ENCODE measurements at regions not wholly inside any gene's neighbourhood (a gene's known extent, or its start where the extent isn't known, plus 50 kb on each side); places are given as distances from the start of the nearest gene placed in this dataset.
A peak's percentile ranks its signal among the peaks of the same experiment; 100 is the strongest.

GRCh38 chr12:124190312-124191023 lies 104.4 kb upstream of the RFLNA start:
- Mint-ChIP-seq H3K4me1 (ENCODE audit: low read depth, unreplicated experiment) (peaks cover 13% of the 10 kb centered on the region), H3K9me3 (ENCODE audit: unreplicated experiment) (peaks cover 14% of the 10 kb centered on the region), H3K27ac (ENCODE audit: unreplicated experiment) (no peak overlapping the region), H3K36me3 (ENCODE audit: low read depth, unreplicated experiment) (peaks cover 3% of the 10 kb centered on the region), H3K27me3 (ENCODE audit: low read depth, unreplicated experiment) (peaks cover 15% of the 10 kb centered on the region), H3K4me3 (ENCODE audit: unreplicated experiment) (no peak overlapping the region)
- Histone ChIP-seq H3K9me3 (ENCODE audit: insufficient read depth, low read depth, low read length) (no peaks in the 10 kb centered on the region), H3K9ac (ENCODE audit: low read length) (no peak overlapping the region), H4K20me1 (ENCODE audit: insufficient read depth, low read length) (no peaks in the 10 kb centered on the region), H3K79me2 (ENCODE audit: insufficient read depth, low read length) (no peaks in the 10 kb centered on the region), H2AFZ (ENCODE audit: low read depth, low read length) (no peak overlapping the region), H3K4me3 (ENCODE audit: insufficient read depth, low read depth, low read length) (no peak overlapping the region), H3K27me3 (ENCODE audit: insufficient read depth, low read length) (peaks cover 3% of the 10 kb centered on the region), H3K4me2 (ENCODE audit: low read length) (no peak overlapping the region), H3K36me3 (ENCODE audit: insufficient read depth, low read length) (no peaks in the 10 kb centered on the region), H3K4me1 (ENCODE audit: insufficient read depth, low read length) (peaks cover 10% of the 10 kb centered on the region), H3K27ac (ENCODE audit: low read depth, low read length) (no peak overlapping the region)
- TF ChIP-seq EZH2 (IDR thresholded peaks at IDR 0.05; ENCODE audit: insufficient read depth, low read length): no peak
- no peak for TF ChIP-seq CTCF (IDR thresholded peaks at IDR 0.05; ENCODE audit: insufficient read depth, low read depth, low read length)
- FAIRE-seq (no peak), DNase-seq (ENCODE audit: low read depth) (no peak)

DNA sequence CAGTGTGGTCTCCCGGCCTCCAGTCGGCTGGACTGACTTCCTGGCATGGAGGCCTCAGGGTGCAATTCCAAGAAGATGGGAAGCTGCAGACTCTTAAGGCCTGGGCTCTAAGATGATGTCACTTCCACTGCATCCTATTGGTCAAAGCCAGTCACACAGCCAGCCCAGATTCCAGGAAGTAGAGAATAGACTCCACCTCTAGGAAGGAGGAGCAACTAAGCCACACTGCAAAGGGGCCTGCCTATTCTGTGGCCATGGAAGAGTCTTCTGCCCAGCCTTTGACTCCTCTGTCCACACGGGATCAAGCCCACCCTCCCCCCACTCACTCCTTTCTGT lies 103.9 kb upstream of the RFLNA start:
- no peak overlapping the region for H3K4me3 ChIP-seq (ENCODE audit: insufficient read depth, low read depth, low read length)
- peaks cover 13% of the 10 kb centered on the region for H3K4me1 Mint-ChIP-seq (ENCODE audit: low read depth, unreplicated experiment)
- no peak for TF ChIP-seq EZH2 (IDR thresholded peaks at IDR 0.05; ENCODE audit: insufficient read depth, low read length)
- no peak for TF ChIP-seq CTCF (IDR thresholded peaks at IDR 0.05; ENCODE audit: insufficient read depth, low read depth, low read length)
- peaks cover 3% of the 10 kb centered on the region for H3K36me3 Mint-ChIP-seq (ENCODE audit: low read depth, unreplicated experiment)
- DNase-seq (ENCODE audit: low read depth) (no peak), FAIRE-seq (no peak)
- H3K9me3 ChIP-seq (ENCODE audit: insufficient read depth, low read depth, low read length): no peaks in the 10 kb centered on the region
- no peak overlapping the region for H2AFZ ChIP-seq (ENCODE audit: low read depth, low read length)
- no peaks in the 10 kb centered on the region for H4K20me1 ChIP-seq (ENCODE audit: insufficient read depth, low read length)
- H3K27ac ChIP-seq (ENCODE audit: low read depth, low read length): no peak overlapping the region
- peaks cover 14% of the 10 kb centered on the region for H3K9me3 Mint-ChIP-seq (ENCODE audit: unreplicated experiment)
- no peak overlapping the region for H3K4me2 ChIP-seq (ENCODE audit: low read length)
- H3K27me3 ChIP-seq (ENCODE audit: insufficient read depth, low read length): peaks cover 3% of the 10 kb centered on the region
- H3K27me3 Mint-ChIP-seq (ENCODE audit: low read depth, unreplicated experiment): peaks cover 15% of the 10 kb centered on the region
- no peak overlapping the region for H3K4me3 Mint-ChIP-seq (ENCODE audit: unreplicated experiment)
- no peaks in the 10 kb centered on the region for H3K36me3 ChIP-seq (ENCODE audit: insufficient read depth, low read length)
- H3K27ac Mint-ChIP-seq (ENCODE audit: unreplicated experiment): no peak overlapping the region
- H3K4me1 ChIP-seq (ENCODE audit: insufficient read depth, low read length): peaks cover 10% of the 10 kb centered on the region
- H3K9ac ChIP-seq (ENCODE audit: low read length): no peak overlapping the region
- H3K79me2 ChIP-seq (ENCODE audit: insufficient read depth, low read length): no peaks in the 10 kb centered on the region

DNA sequence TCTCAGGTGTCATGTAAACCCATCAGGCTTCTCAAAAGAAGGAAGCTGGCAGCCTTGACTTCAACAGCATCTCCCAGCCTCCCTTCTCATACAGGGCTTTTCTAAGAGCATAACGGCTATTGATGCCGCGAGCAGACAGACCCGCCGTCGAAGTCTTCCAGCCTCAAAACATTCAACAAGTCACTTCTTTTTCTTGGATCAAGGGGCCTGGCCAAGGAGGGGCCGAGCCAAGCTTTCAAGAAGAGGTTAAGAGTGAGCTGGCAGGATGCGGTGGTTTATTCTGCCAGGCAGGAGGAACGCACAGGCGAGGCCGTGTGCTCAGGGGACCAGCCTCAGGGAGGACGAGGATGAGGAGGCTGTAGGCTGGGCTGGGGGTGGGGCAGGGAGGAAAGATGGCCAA lies 102.9 kb upstream of the RFLNA start:
- Mint-ChIP-seq H3K9me3 (ENCODE audit: unreplicated experiment) (peaks cover 16% of the 10 kb centered on the region), H3K27ac (ENCODE audit: unreplicated experiment) (peak overlapping the region; percentile 34), H3K27me3 (ENCODE audit: low read depth, unreplicated experiment) (peaks cover 11% of the 10 kb centered on the region), H3K36me3 (ENCODE audit: low read depth, unreplicated experiment) (peaks cover 3% of the 10 kb centered on the region), H3K4me3 (ENCODE audit: unreplicated experiment) (no peak overlapping the region), H3K4me1 (ENCODE audit: low read depth, unreplicated experiment) (peaks cover 13% of the 10 kb centered on the region)
- Histone ChIP-seq H3K27me3 (ENCODE audit: insufficient read depth, low read length) (peaks cover 3% of the 10 kb centered on the region), H4K20me1 (ENCODE audit: insufficient read depth, low read length) (no peaks in the 10 kb centered on the region), H3K9ac (ENCODE audit: low read length) (no peak overlapping the region), H3K4me2 (ENCODE audit: low read length) (no peak overlapping the region), H3K9me3 (ENCODE audit: insufficient read depth, low read depth, low read length) (peaks cover 6% of the 10 kb centered on the region), H3K4me1 (ENCODE audit: insufficient read depth, low read length) (peaks cover 10% of the 10 kb centered on the region), H3K79me2 (ENCODE audit: insufficient read depth, low read length) (no peaks in the 10 kb centered on the region), H3K4me3 (ENCODE audit: insufficient read depth, low read depth, low read length) (no peak overlapping the region), H2AFZ (ENCODE audit: low read depth, low read length) (no peak overlapping the region), H3K27ac (ENCODE audit: low read depth, low read length) (no peak overlapping the region), H3K36me3 (ENCODE audit: insufficient read depth, low read length) (no peaks in the 10 kb centered on the region)
- TF ChIP-seq CTCF (IDR thresholded peaks at IDR 0.05; ENCODE audit: insufficient read depth, low read depth, low read length): no peak
- DNase-seq (ENCODE audit: low read depth): no peak
- no peak for FAIRE-seq
